ENCODE measurements at regions not wholly inside any gene's neighbourhood (a gene's known extent, or its start where the extent isn't known, plus 50 kb on each side); places are given as distances from the start of the nearest gene placed in this dataset.

GRCh38 chr2:226637383-226637782, 162.2 kb downstream of the IRS1 start:
- H3K27ac ChIP-seq = no peak overlapping the region
- TF ChIP-seq CTCF (conservative IDR thresholded peaks at IDR 0.05) = no peak
- TF ChIP-seq ZFX (IDR thresholded peaks at IDR 0.05) = no peak

DNA sequence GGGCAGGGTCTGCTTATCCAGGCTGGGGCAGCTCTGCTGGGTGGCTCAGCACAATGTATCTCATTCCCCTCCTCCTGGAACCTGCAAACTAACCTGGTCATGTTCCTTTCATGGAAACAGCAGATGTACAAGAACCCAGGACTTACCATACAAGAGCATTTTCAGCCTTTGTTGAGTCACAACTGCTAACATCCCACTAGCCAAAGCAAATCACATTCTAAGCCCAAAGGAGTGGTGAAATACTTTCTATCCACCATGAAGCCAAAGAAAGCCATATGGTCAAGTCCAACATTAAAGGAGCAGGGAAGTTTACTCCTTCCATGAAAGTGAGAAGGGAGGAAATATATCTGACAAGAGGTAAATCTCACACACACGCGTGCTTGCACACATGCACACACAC, 163.0 kb downstream of the IRS1 start:
- no peak for TF ChIP-seq ZFX (IDR thresholded peaks at IDR 0.05)
- H3K27ac ChIP-seq = no peak overlapping the region

DNA sequence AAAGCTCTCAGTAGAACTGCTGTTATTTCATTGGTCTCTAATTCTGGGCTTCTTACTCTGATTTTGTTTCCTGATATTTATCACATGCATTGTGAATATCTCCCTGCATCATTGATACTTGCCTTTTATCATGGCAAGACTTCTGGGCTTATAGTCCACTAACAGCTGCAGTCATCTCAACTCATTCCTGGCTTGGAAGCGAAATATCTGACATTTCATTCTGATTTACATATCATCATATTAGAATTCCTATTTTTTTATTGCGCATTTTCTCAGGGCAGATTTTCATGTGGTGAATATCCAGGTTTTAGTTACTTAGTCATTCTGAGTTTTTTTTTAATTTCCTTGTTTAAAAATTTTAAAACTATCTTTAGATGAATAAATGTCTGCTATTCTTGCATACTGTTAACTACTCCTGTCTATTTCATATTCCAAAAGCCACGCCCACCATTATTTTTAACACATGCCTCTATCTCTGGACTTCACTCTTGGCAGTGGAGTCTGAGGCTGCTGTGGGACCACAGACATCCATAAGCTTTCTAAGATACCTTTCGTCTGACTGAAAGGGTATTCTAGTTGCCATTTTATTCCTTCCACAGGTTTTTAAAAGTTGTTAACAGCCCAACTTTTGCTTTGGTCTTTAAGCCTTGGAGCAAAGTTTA, 164.5 kb downstream of the IRS1 start:
- no peak for TF ChIP-seq CTCF (conservative IDR thresholded peaks at IDR 0.05)
- no peak for TF ChIP-seq ZFX (IDR thresholded peaks at IDR 0.05)
- no peak overlapping the region for H3K27ac ChIP-seq

DNA sequence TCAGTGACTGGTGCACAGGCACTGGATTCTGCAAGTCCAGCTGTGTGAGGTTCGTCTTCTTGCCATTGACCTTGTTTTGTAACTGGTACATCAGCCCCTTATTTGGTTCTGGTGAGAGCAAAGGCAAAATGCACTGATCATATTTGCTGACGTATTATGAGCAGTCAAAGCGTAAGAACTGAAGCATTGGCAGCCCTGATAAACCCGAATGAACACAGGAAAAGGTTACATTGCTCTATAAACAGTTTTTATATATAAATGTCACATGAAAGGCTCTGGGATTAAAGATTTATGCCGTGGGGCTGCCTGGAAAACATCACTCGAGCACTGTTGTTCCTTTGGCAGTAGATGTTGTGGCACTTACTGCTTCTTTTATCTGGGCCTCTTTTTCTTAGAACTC, 167.9 kb downstream of the IRS1 start:
- TF ChIP-seq CTCF (conservative IDR thresholded peaks at IDR 0.05) (no peak), ZFX (IDR thresholded peaks at IDR 0.05) (no peak)
- H3K27ac ChIP-seq = no peak overlapping the region

- no peak for TF ChIP-seq ZFX (IDR thresholded peaks at IDR 0.05)
- no peak for TF ChIP-seq CTCF (conservative IDR thresholded peaks at IDR 0.05)
- no peak overlapping the region for H3K27ac ChIP-seq
Observed at GRCh38 chr2:226631187-226631586, 168.4 kb downstream of the IRS1 start.

DNA sequence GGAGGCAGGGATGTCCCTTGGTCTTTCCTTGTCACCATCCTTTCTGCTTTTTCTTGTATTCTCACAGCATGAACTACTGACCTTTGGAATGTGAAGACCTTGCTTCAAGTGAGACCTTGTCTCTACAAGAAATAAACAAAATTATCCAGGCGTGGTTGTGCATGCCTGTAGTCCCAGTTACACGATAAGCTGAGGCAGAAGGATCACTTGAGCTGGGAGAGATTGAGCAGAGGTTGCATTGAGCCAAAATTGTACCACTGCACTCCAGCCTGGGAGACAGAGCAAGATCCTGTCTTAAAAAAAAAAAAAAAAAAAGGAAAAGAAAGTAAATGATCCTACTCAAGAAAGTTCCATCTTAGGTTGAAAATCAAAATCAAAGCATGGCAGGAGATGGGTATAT, 173.7 kb downstream of the IRS1 start:
- no peak overlapping the region for H3K27ac ChIP-seq
- no peak for TF ChIP-seq CTCF (conservative IDR thresholded peaks at IDR 0.05)
- no peak for TF ChIP-seq ZFX (IDR thresholded peaks at IDR 0.05)

- TF ChIP-seq ZFX (IDR thresholded peaks at IDR 0.05) = no peak
- no peak for TF ChIP-seq CTCF (conservative IDR thresholded peaks at IDR 0.05)
- no peak overlapping the region for H3K27ac ChIP-seq
Observed at GRCh38 chr2:226623587-226624368, 175.8 kb downstream of the IRS1 start.
